Spleen (tissue), 11 donors: ENCODE measurements at regions not wholly inside any gene's neighbourhood (a gene's known extent, or its start where the extent isn't known, plus 50 kb on each side); places are given as distances from the start of the nearest gene placed in this dataset.

ENCODE experiments used
- DNase-seq: peaks from one replicate; pipeline ENCODE4 v3.0.0-alpha.2; 2020
- H3K27ac ChIP-seq, 8 donors: fragments of 200-600 bp; sonication (generic) in 7 of 8; 1 replicate in 4 of 8; 2 replicates in 4 of 8; pipeline versions ENCODE4 v1.5.0 to v1.8.0; 2016 to 2021; ENCODE audit warnings: inconsistent platforms in 4 of 8, mild to moderate bottlenecking in 4 of 8, moderate library complexity in 1 of 8
- H3K27me3 ChIP-seq, 7 donors: fragments of 200-600 bp; sonication (generic) in 6 of 7; replicated peaks in 1 of 7; 1 replicate in 4 of 7; 2 replicates in 3 of 7; pipeline versions ENCODE4 v1.5.0 to v1.8.0; 2016 to 2021; ENCODE audit warnings: inconsistent platforms in 3 of 7, mild to moderate bottlenecking in 1 of 7
- H3K36me3 ChIP-seq, 6 donors: fragments of 200-600 bp; sonication (generic) in 5 of 6; 1 replicate in 4 of 6; 2 replicates in 2 of 6; pipeline versions ENCODE4 v1.5.0 to v1.8.0; 2016 to 2021; ENCODE audit warnings: inconsistent platforms in 2 of 6
- H3K4me1 ChIP-seq, 6 donors: fragments of 200-600 bp; sonication (generic) in 5 of 6; 1 replicate in 3 of 6; 2 replicates in 3 of 6; pipeline versions ENCODE4 v1.5.0 to v1.8.0; 2016 to 2021; ENCODE audit warnings: inconsistent platforms in 3 of 6
- H3K4me3 ChIP-seq, 8 donors: fragments of 200-600 bp; sonication (generic) in 7 of 8; 1 replicate in 4 of 8; 2 replicates in 4 of 8; pipeline versions ENCODE4 v1.5.0 to v1.8.0; 2016 to 2021; ENCODE audit warnings: inconsistent platforms in 4 of 8, mild to moderate bottlenecking in 4 of 8, moderate library complexity in 2 of 8
- H3K9me3 ChIP-seq, 8 donors: fragments of 200-600 bp; sonication (generic) in 7 of 8; 1 replicate in 4 of 8; 2 replicates in 4 of 8; pipeline versions ENCODE4 v1.5.0 to v1.8.0; 2016 to 2021; ENCODE audit warnings: inconsistent platforms in 4 of 8
- POLR2A ChIP-seq, 3 donors: fragments of 450-650 bp; IDR thresholded peaks; one replicate each; pipeline ENCODE4 v1.5.1; 2017; ENCODE audit warnings: antibody characterized with exemption in 3 of 3, mild to moderate bottlenecking in 1 of 3
- POLR2AphosphoS5 ChIP-seq, 3 donors: sonication (generic); formaldehyde crosslinking; IDR thresholded peaks; one replicate each; pipeline ENCODE4 v1.5.1; 2017; ENCODE audit warnings: antibody characterized with exemption in 3 of 3
- WGBS, 5 donors: extraction: QIAGEN DNeasy Blood & Tissue Kit in 3 of 5; methylation state at CpG; one replicate each; pipeline versions ENCODE4 v1.1.5 to v1.1.7; 2013 to 2018; 5-methylcytosine and 5-hydroxymethylcytosine counted together
- intact Hi-C: fragments of 100-400 bp; cut with DNase I; formaldehyde crosslinking; loops from one replicate; pipeline ENCODE4 v1.15.0; 2023; ENCODE audit warnings: low total_unique reads
- TF ChIP-seq, protein P1 (sequence below), 11 experiments: fragments of 200-600 bp in 7 of 11; fragments of 450-650 bp in 4 of 11; sonication (generic) in 4 of 11; IDR thresholded peaks in 8 of 11; conservative IDR thresholded peaks in 3 of 11; 1 replicate in 7 of 11; 2 replicates in 4 of 11; pipeline versions ENCODE4 v1.4.0 to v1.8.0; 2016 to 2021; ENCODE audit warnings: antibody characterized with exemption in 11 of 11, inconsistent platforms in 4 of 11, mild to moderate bottlenecking in 1 of 11
- donor health status: healthy with polysubstance abuse.
- donor health status: DM: no; HTN: no; CAD: no; lungs with moderate emphysema.
- donor health status: DM: no; HTN: no; CAD: no.
- donor health status: Bipolar disorder and iron deficiency.
- donor health status: healthy.
- donor health status: DM: no; HTN: no; CAD: no.
- donor health status: DM: yes; HTN: yes; CAD: no.

DNA sequence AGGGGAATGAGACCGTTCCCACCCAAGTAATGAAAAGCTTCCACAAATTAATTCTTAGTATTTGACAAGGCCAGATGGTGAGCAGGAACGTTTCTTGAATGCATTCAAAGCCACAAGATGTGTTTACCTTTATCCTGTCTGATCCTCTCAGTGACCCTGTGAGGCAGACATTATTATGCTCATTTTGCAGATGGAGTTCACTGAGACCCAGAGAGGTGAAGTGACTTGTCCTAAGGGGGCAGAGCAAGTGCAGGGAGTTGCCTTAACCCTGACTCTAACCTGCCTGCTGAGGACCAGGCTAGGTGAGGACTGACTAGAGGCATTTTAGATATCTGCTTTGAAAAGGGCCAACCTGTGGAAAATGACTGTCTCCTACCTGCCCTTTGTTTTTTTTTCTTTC, 156.7 kb downstream of the HAPSTR1 start:
- Histone ChIP-seq H3K4me3 (no peak overlapping the region), H3K9me3 (no peaks in the 10 kb centered on the region), H3K27ac (no peak overlapping the region), H3K36me3 (no peaks in the 10 kb centered on the region), H3K27me3 (peaks cover 0 to 2% (median 0%) of the 10 kb centered on the region in 7 donors), H3K4me1 (no peaks in the 10 kb centered on the region)
- intact Hi-C loops, result no loop called here
- WGBS, 5 donors, result 25 to 38% (median 33%) methylated on average over 2 of the region's 2 CpGs
- DNase-seq, result no peak
- TF ChIP-seq POLR2AphosphoS5 (IDR thresholded peaks at IDR 0.05), result no peak
- TF ChIP-seq POLR2A (IDR thresholded peaks at IDR 0.05), result no peak
- TF ChIP-seq, protein P1, sequence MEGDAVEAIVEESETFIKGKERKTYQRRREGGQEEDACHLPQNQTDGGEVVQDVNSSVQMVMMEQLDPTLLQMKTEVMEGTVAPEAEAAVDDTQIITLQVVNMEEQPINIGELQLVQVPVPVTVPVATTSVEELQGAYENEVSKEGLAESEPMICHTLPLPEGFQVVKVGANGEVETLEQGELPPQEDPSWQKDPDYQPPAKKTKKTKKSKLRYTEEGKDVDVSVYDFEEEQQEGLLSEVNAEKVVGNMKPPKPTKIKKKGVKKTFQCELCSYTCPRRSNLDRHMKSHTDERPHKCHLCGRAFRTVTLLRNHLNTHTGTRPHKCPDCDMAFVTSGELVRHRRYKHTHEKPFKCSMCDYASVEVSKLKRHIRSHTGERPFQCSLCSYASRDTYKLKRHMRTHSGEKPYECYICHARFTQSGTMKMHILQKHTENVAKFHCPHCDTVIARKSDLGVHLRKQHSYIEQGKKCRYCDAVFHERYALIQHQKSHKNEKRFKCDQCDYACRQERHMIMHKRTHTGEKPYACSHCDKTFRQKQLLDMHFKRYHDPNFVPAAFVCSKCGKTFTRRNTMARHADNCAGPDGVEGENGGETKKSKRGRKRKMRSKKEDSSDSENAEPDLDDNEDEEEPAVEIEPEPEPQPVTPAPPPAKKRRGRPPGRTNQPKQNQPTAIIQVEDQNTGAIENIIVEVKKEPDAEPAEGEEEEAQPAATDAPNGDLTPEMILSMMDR (IDR thresholded peaks at IDR 0.05 in 8 of 11, conservative IDR thresholded peaks at IDR 0.05 in 3 of 11), result no peak

- H3K27ac ChIP-seq, result no peak overlapping the region
- DNase-seq, result no peak
- TF ChIP-seq POLR2AphosphoS5 (IDR thresholded peaks at IDR 0.05) (no peak), POLR2A (IDR thresholded peaks at IDR 0.05) (no peak)
- TF ChIP-seq, protein P1 (IDR thresholded peaks at IDR 0.05 in 8 of 11, conservative IDR thresholded peaks at IDR 0.05 in 3 of 11), result no peak
- H3K36me3 ChIP-seq, result no peaks in the 10 kb centered on the region
- no peaks in the 10 kb centered on the region for H3K4me1 ChIP-seq
- no peak overlapping the region for H3K4me3 ChIP-seq
- no peaks in the 10 kb centered on the region for H3K9me3 ChIP-seq
- 87 to 94% (median 93%) methylated on average over 4 of the region's 4 CpGs for WGBS, 5 donors
- intact Hi-C loops, result no loop called here
- peaks cover 0 to 15% (median 0%) of the 10 kb centered on the region in 7 donors for H3K27me3 ChIP-seq
These were observed 158.1 kb downstream of the HAPSTR1 start for GRCh38 chr16:9249534-9249933.

- H3K27ac ChIP-seq, result no peak overlapping the region
- no peaks in the 10 kb centered on the region for H3K36me3 ChIP-seq
- no peak for DNase-seq
- H3K9me3 ChIP-seq, result no peaks in the 10 kb centered on the region
- intact Hi-C loops, result no loop called here
- no peak for TF ChIP-seq POLR2A (IDR thresholded peaks at IDR 0.05)
- TF ChIP-seq, protein P1 (IDR thresholded peaks at IDR 0.05 in 8 of 11, conservative IDR thresholded peaks at IDR 0.05 in 3 of 11), result no peak
- no peak for TF ChIP-seq POLR2AphosphoS5 (IDR thresholded peaks at IDR 0.05)
- peaks cover 0 to 30% (median 0%) of the 10 kb centered on the region in 7 donors for H3K27me3 ChIP-seq
- H3K4me3 ChIP-seq, result no peak overlapping the region
- WGBS, 5 donors, result 78 to 86% (median 80%) methylated on average over 6 of the region's 6 CpGs
- H3K4me1 ChIP-seq, result no peaks in the 10 kb centered on the region
These were observed 159.6 kb downstream of the HAPSTR1 start for GRCh38 chr16:9251026-9251425.

DNA sequence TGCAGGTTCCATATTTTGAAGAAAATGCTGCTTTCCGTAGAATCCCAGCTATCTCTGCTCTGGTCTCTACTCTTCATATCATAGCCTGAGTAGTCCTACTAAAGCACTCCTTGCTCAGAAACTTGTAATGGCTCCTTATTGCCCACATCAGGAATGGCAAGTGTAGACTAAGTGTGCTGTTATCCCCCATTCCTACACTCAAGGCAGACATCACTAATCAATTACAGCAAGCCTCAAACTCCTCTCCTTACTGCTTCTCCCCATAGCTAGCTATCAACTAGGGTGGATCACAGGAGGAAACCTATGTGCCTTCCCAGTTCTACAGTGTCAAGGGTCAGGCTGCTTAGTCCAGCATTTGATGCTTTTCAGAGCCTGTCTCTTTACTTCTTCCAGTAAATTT, 163.4 kb downstream of the HAPSTR1 start:
- H3K9me3 ChIP-seq, result no peaks in the 10 kb centered on the region
- no peak for TF ChIP-seq POLR2A (IDR thresholded peaks at IDR 0.05)
- TF ChIP-seq, protein P1 (IDR thresholded peaks at IDR 0.05 in 8 of 11, conservative IDR thresholded peaks at IDR 0.05 in 3 of 11), result no peak
- no peak for TF ChIP-seq POLR2AphosphoS5 (IDR thresholded peaks at IDR 0.05)
- H3K4me3 ChIP-seq, result no peak overlapping the region
- peaks cover 0 to 58% (median 0%) of the 10 kb centered on the region in 7 donors for H3K27me3 ChIP-seq
- no peaks in the 10 kb centered on the region for H3K36me3 ChIP-seq
- intact Hi-C loops, result loop anchor here (5.0 kb wide), 1 partner anchor 1257 kb away; no protein-coding TSS in a partner anchor
- DNase-seq, result no peak
- 3 to 100% (median 90%) methylated on average over 1 of the region's 1 CpG for WGBS, 5 donors
- no peaks in the 10 kb centered on the region for H3K4me1 ChIP-seq
- no peak overlapping the region for H3K27ac ChIP-seq
